GM13977 (cell line): ENCODE measurements at regions not wholly inside any gene's neighbourhood (a gene's known extent, or its start where the extent isn't known, plus 50 kb on each side); places are given as distances from the start of the nearest gene placed in this dataset.

Source experiments
- DNase-seq: peaks from one replicate; pipeline ENCODE4 v3.0.0; 2012; ENCODE audit warnings: low spot score
- in situ Hi-C: fragments of 300-500 bp; cut with MboI; formaldehyde crosslinking; loops from one replicate; pipeline ENCODE4 v1.12.0; 2022; ENCODE audit warnings: low sequenced_read_pairs, low pct_unique_long_range_greater_than_20kb, mixed read lengths, inconsistent platforms; ENCODE audit not compliant: unreplicated experiment
- TF ChIP-seq, protein P1 (sequence below): IDR thresholded peaks from 2 replicates; pipeline ENCODE4 v1.5.1; 2012; ENCODE audit warnings: mild to moderate bottlenecking, control low read depth; ENCODE audit not compliant: insufficient read depth; ENCODE audit errors: extremely low read depth, missing control alignments

DNA sequence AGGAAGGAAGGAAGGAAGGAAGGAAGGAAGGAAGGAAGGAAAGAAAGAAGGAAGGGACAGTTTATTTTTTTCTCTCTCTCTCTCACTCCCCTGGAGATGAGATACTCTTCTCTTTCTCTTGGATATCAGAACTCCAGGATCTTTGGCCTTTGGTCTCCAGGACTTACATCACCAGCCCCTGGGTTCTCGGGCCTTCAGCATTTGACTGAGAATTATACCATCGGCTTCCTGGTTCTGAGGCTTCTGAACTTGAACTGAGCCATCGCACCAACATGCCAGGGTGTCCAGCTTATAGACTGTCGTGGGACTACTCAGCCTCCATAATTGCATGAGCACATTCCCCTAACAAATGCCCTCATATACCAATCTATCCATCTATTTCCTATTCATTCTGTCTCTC, 69.4 kb upstream of the NRSN1 start:
- in situ Hi-C loops: loop anchor here (25.0 kb wide), 1 partner anchor 206 kb away; no protein-coding TSS in a partner anchor
- TF ChIP-seq, protein P1, sequence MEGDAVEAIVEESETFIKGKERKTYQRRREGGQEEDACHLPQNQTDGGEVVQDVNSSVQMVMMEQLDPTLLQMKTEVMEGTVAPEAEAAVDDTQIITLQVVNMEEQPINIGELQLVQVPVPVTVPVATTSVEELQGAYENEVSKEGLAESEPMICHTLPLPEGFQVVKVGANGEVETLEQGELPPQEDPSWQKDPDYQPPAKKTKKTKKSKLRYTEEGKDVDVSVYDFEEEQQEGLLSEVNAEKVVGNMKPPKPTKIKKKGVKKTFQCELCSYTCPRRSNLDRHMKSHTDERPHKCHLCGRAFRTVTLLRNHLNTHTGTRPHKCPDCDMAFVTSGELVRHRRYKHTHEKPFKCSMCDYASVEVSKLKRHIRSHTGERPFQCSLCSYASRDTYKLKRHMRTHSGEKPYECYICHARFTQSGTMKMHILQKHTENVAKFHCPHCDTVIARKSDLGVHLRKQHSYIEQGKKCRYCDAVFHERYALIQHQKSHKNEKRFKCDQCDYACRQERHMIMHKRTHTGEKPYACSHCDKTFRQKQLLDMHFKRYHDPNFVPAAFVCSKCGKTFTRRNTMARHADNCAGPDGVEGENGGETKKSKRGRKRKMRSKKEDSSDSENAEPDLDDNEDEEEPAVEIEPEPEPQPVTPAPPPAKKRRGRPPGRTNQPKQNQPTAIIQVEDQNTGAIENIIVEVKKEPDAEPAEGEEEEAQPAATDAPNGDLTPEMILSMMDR: no peak
- DNase-seq: no peak

GRCh38 chr6:24057030-24057429, 69.0 kb upstream of the NRSN1 start:
- no peak for DNase-seq
- TF ChIP-seq, protein P1: no peak
- in situ Hi-C loops: loop anchor here (25.0 kb wide), 1 partner anchor 205 kb away; no protein-coding TSS in a partner anchor

DNA sequence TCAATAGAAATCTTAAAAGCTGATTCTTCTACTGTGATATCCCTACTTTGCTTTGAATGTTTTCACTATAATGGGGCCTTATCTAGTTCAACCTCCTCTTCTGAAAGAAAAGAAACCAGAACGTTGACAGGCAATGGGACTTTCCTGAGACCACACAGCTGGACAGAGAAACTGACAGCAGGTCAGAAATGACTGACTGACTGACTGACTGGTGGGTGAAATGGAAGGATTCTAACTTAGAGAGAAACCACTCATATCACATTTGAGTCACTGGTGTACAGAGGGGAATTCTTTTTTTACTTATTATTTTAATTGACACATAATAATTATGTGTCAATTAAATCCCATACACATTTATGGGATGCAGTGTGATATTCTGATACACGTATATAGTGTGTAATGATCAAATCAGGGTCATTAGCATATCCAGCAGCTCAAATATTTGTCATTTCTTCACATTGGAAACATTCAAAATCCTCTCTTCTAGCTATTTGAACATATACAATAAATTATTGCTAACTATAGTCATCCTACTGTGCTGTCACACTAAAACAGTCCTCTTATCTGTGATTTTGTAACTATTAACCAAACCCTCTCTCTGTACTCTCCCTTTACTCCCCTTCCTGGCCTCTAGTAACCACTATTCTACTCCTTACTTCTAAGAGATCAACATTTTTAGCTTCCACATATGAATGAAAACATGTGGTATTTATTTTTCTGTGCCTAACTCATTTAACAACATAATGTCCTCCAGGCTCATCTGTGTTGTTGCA, 64.8 kb upstream of the NRSN1 start:
- TF ChIP-seq, protein P1: no peak
- peak; percentile 51 for DNase-seq
- in situ Hi-C loops: loop anchor here (25.0 kb wide), 1 partner anchor 201 kb away; no protein-coding TSS in a partner anchor

DNA sequence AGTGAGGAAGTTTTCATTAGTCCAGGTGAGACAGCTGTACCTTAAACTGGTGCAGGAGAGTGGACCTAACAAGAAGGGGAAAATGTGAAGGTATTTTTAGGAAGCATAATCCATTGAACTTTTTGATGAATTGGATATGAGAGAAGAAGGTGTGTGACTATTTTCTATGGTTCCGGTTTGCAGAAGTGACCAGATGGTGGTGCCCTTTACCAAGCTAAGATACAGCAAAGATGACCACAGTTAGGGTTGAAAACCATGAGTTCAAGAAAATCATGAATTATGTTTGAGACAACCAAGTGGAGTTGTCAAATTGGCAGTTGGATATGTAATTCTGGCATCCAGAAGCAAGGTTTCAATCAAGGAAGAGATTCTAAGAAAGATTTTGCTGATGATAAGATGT, 61.9 kb upstream of the NRSN1 start:
- no peak for DNase-seq
- in situ Hi-C loops: loop anchor here (25.0 kb wide), 1 partner anchor 198 kb away; no protein-coding TSS in a partner anchor
- TF ChIP-seq, protein P1: peak; percentile 59

GRCh38 chr6:24064832-24065231, 61.2 kb upstream of the NRSN1 start:
- in situ Hi-C loops: loop anchor here (25.0 kb wide), 1 partner anchor 197 kb away; no protein-coding TSS in a partner anchor
- TF ChIP-seq, protein P1: no peak
- no peak for DNase-seq

- DNase-seq: no peak
- in situ Hi-C loops: loop anchor here (25.0 kb wide), 1 partner anchor 193 kb away; no protein-coding TSS in a partner anchor
- TF ChIP-seq, protein P1: no peak
Measured at GRCh38 chr6:24069526-24069925, 56.5 kb upstream of the NRSN1 start.
